H9 (cell line): ENCODE measurements at regions not wholly inside any gene's neighbourhood (a gene's known extent, or its start where the extent isn't known, plus 50 kb on each side); places are given as distances from the start of the nearest gene placed in this dataset.

Experiments
- DNase-seq: peaks from one replicate; pipeline ENCODE4 v3.0.0-alpha.2; 2017
- H2AFZ ChIP-seq: one replicate; pipeline ENCODE4 v1.6.1; 2013; ENCODE audit warnings: mild to moderate bottlenecking, low read length, control low read depth, moderate library complexity
- H2AK5ac ChIP-seq: 2 replicates; pipeline ENCODE4 v1.6.1; 2013; ENCODE audit warnings: low read length, control low read depth, mixed read lengths; ENCODE audit not compliant: insufficient read length
- H2BK120ac ChIP-seq: one replicate; pipeline ENCODE4 v1.6.1; 2013; ENCODE audit warnings: low read depth, mild to moderate bottlenecking, low read length, control low read depth, inconsistent platforms; ENCODE audit not compliant: poor library complexity, severe bottlenecking
- H2BK12ac ChIP-seq: 2 replicates; pipeline ENCODE4 v1.6.1; 2013; ENCODE audit warnings: low read length, control low read depth, mixed read lengths, low read depth; ENCODE audit not compliant: insufficient read length
- H2BK15ac ChIP-seq: 2 replicates; pipeline ENCODE4 v1.6.1; 2013; ENCODE audit warnings: low read depth, low read length, control low read depth
- H2BK20ac ChIP-seq: one replicate; pipeline ENCODE4 v1.6.1; 2013; ENCODE audit warnings: low read depth, mild to moderate bottlenecking, low read length, control low read depth, inconsistent platforms; ENCODE audit not compliant: poor library complexity, severe bottlenecking
- H2BK5ac ChIP-seq: 2 replicates; pipeline ENCODE4 v1.6.1; 2013; ENCODE audit warnings: low read length, control low read depth, mixed read lengths; ENCODE audit not compliant: insufficient read length
- H3K14ac ChIP-seq: 2 replicates; pipeline ENCODE4 v1.6.1; 2013; ENCODE audit warnings: low read length, control low read depth; ENCODE audit not compliant: insufficient read depth
- H3K18ac ChIP-seq: 2 replicates; pipeline ENCODE4 v1.6.1; 2013; ENCODE audit warnings: low read depth, mild to moderate bottlenecking, mixed read lengths, low read length, control low read depth; ENCODE audit not compliant: insufficient read length
- H3K23ac ChIP-seq: 2 replicates; pipeline ENCODE4 v1.6.1; 2013; ENCODE audit warnings: low read length, control low read depth, mixed read lengths, low read depth; ENCODE audit not compliant: insufficient read length
- H3K23me2 ChIP-seq: 2 replicates; pipeline ENCODE4 v1.6.1; 2013; ENCODE audit warnings: low read depth, mild to moderate bottlenecking, mixed read lengths, low read length, control low read depth; ENCODE audit not compliant: insufficient read length, poor library complexity, severe bottlenecking
- H3K27ac ChIP-seq: 2 replicates; pipeline ENCODE4 v1.5.1; 2013; ENCODE audit warnings: low read length, control low read depth, mixed read lengths, low read depth; ENCODE audit not compliant: insufficient read length
- H3K27me3 ChIP-seq: 2 replicates; pipeline ENCODE4 v1.6.1; 2013; ENCODE audit warnings: low read length, control low read depth, inconsistent platforms; ENCODE audit not compliant: insufficient read depth
- H3K4ac ChIP-seq: 2 replicates; pipeline ENCODE4 v1.6.1; 2013; ENCODE audit warnings: low read depth, mild to moderate bottlenecking, control low read depth, inconsistent platforms, low read length, moderate library complexity
- H3K4me1 ChIP-seq: 2 replicates; pipeline ENCODE4 v1.6.1; 2013; ENCODE audit warnings: low read length, control low read depth, inconsistent platforms; ENCODE audit not compliant: insufficient read depth
- H3K4me2 ChIP-seq: 2 replicates; pipeline ENCODE4 v1.6.1; 2013; ENCODE audit warnings: low read length, control low read depth, mixed read lengths; ENCODE audit not compliant: insufficient read length, insufficient read depth
- H3K56ac ChIP-seq: 2 replicates; pipeline ENCODE4 v1.6.1; 2013; ENCODE audit warnings: low read depth, mild to moderate bottlenecking, mixed read lengths, low read length, control low read depth; ENCODE audit not compliant: insufficient read length
- H3K79me1 ChIP-seq: 2 replicates; pipeline ENCODE4 v1.6.1; 2013; ENCODE audit warnings: low read depth, mild to moderate bottlenecking, moderate library complexity, low read length, control low read depth, inconsistent platforms; ENCODE audit not compliant: insufficient read depth, poor library complexity, severe bottlenecking
- H3K79me2 ChIP-seq: 2 replicates; pipeline ENCODE4 v1.6.1; 2013; ENCODE audit warnings: low read length, control low read depth, inconsistent platforms; ENCODE audit not compliant: insufficient read depth
- H3K9ac ChIP-seq: 2 replicates; pipeline ENCODE4 v1.6.1; 2013; ENCODE audit warnings: low read length, control low read depth, mixed read lengths; ENCODE audit not compliant: insufficient read length; ENCODE audit errors: extremely low read depth
- H3K9me3 ChIP-seq: one replicate; pipeline ENCODE4 v1.6.1; 2013; ENCODE audit warnings: low read depth, low read length, inconsistent platforms; ENCODE audit not compliant: control insufficient read depth
- H3T11ph ChIP-seq: one replicate; pipeline ENCODE4 v1.6.1; 2013; ENCODE audit warnings: mild to moderate bottlenecking, low read length, control low read depth, inconsistent platforms
- H4K20me1 ChIP-seq: one replicate; pipeline ENCODE4 v1.6.1; 2013; ENCODE audit not compliant: control insufficient read depth, insufficient read length, insufficient read depth
- H4K5ac ChIP-seq: 2 replicates; pipeline ENCODE4 v1.6.1; 2013; ENCODE audit warnings: low read depth, mild to moderate bottlenecking, mixed read lengths, low read length, control low read depth; ENCODE audit not compliant: insufficient read length
- H4K8ac ChIP-seq: replicated peaks from 2 replicates; pipeline ENCODE4 v1.6.1; 2013; ENCODE audit warnings: low read length, control low read depth, mixed read lengths, low read depth; ENCODE audit not compliant: insufficient read length
- H4K91ac ChIP-seq: 2 replicates; pipeline ENCODE4 v1.6.1; 2013; ENCODE audit warnings: low read depth, mild to moderate bottlenecking, moderate library complexity, mixed read lengths, low read length, control low read depth; ENCODE audit not compliant: insufficient read length
- H3K27ac Mint-ChIP-seq, 3 experiments: 2 replicates in 2 of 3; 3 replicates in 1 of 3; pipeline ENCODE4 v1.8.0; 2020 to 2021; ENCODE audit warnings: mixed read lengths in 3 of 3, mild to moderate bottlenecking in 1 of 3, moderate library complexity in 1 of 3
- H3K27me3 Mint-ChIP-seq: 2 replicates; pipeline ENCODE4 v1.8.0; 2021; ENCODE audit warnings: low read depth, mild to moderate bottlenecking, moderate library complexity, mixed read lengths
- H3K36me3 Mint-ChIP-seq, 3 experiments: 2 replicates in 2 of 3; 3 replicates in 1 of 3; pipeline ENCODE4 v1.8.0; 2020 to 2021; ENCODE audit warnings: low read depth in 3 of 3, mixed read lengths in 3 of 3; ENCODE audit not compliant: insufficient read depth in 1 of 3
- H3K4me1 Mint-ChIP-seq, 2 experiments: 2 replicates each; pipeline ENCODE4 v1.8.0; 2020; ENCODE audit warnings: mixed read lengths in 2 of 2
- H3K4me3 Mint-ChIP-seq, 2 experiments: 2 replicates in 1 of 2; 3 replicates in 1 of 2; pipeline ENCODE4 v1.8.0; 2020 to 2021; ENCODE audit warnings: mild to moderate bottlenecking in 2 of 2, mixed read lengths in 2 of 2, moderate library complexity in 1 of 2
- H3K9me3 Mint-ChIP-seq, 2 experiments: 2 replicates in 1 of 2; 3 replicates in 1 of 2; pipeline ENCODE4 v1.8.0; 2020; ENCODE audit warnings: mild to moderate bottlenecking in 2 of 2, mixed read lengths in 2 of 2, moderate library complexity in 1 of 2
- CTCF ChIP-seq: fragments of 200-600 bp; sonication (generic); conservative IDR thresholded peaks from 3 replicates; pipeline ENCODE4 v1.8.0; 2021; ENCODE audit warnings: antibody characterized with exemption, mild to moderate bottlenecking
- WGBS: extraction: QIAGEN DNeasy Blood & Tissue Kit; methylation state at CpG from one replicate; pipeline ENCODE4 v1.1.7; 2013; ENCODE audit warnings: missing lambda C conversion rate, low lambda C conversion rate, mixed read lengths; ENCODE audit not compliant: insufficient read length; ENCODE audit errors: extremely low coverage; 5-methylcytosine and 5-hydroxymethylcytosine counted together

DNA sequence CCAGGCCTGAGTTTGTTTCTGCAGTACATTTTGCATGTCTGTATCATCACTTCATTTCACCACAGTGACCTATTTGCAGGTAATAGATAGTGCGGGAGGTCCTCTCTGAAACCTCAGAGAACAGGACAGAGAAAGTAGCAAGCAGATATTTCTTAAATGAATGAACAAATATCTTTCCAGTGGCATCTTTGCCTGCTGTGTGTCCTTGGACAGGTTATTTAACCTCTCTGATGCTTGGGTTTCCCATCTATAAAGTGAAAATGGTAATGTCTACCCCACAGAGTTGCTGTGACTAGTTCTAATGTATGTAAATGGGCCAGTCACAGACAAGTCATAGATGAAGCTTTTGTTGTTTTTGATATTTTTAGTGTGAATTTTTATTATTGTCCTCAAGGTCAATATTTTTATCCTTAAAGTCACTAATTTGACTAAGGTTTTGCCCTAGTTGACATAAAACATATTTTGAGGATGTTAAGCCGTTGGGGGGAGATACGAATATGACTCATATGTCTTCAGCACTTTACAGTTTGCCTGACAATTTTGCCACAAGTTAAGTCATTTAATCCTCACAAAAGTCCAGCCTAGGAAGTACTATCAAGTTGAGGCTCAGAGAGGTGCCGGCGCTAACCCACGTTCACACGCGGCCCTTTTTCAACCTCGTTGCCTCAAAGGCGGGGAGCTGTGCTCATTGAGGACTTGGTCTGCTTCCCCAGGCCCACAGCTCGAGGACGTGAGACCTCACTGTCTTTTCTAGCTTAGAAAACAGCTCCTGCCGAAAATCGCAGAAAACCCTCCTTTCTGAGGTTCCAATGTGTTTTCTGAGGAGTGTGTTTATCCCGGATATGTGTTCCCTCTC, 126.7 kb upstream of the STX18 start:
- Mint-ChIP-seq H3K27ac (peak overlapping the region; percentile 71 to 97 (median 97); a peak in 4 of 7 replicates), H3K9me3 (no peaks in the 10 kb centered on the region; a peak in 1 of 5 replicates), H3K4me3 (peak overlapping the region; percentile 51 to 72; a peak in 4 of 5 replicates), H3K4me1 (peaks cover 57 to 65% of the 10 kb centered on the region in 2 experiments), H3K36me3 (peaks cover 0 to 3% (median 0%) of the 10 kb centered on the region in 3 experiments; a peak in 2 of 7 replicates), H3K27me3 (peaks cover 7% of the 10 kb centered on the region; the same call in 1 of the 2 replicates)
- Histone ChIP-seq H2BK12ac (peak overlapping the region; percentile 87), H2BK120ac (no peak overlapping the region), H2BK20ac (no peak overlapping the region), H3K79me1 (no peaks in the 10 kb centered on the region), H2BK15ac (no peak overlapping the region), H2AFZ (no peak overlapping the region), H3K14ac (peak overlapping the region; percentile 60; the same call in 1 of the 2 replicates), H3K23me2 (peaks cover 3% of the 10 kb centered on the region), H2AK5ac (no peak overlapping the region), H3K4ac (no peak overlapping the region), H4K5ac (no peak overlapping the region), H3K9me3 (no peaks in the 10 kb centered on the region), H3T11ph (peak overlapping the region; percentile 55), H3K4me2 (peak overlapping the region; percentile 50), H2BK5ac (no peak overlapping the region), H3K27me3 (no peaks in the 10 kb centered on the region), H3K27ac (peak overlapping the region; percentile 70), H3K23ac (no peak overlapping the region), H3K18ac (peak overlapping the region; percentile 74), H4K91ac (no peak overlapping the region), H3K56ac (no peak overlapping the region), H3K9ac (no peak overlapping the region), H4K8ac (no peak overlapping the region), H3K79me2 (no peaks in the 10 kb centered on the region), H3K4me1 (peaks cover 19% of the 10 kb centered on the region; the same call in 1 of the 2 replicates), H4K20me1 (no peaks in the 10 kb centered on the region)
- no CpG with 5 or more reads among the region's 15 CpGs for WGBS
- no peak for DNase-seq
- no peak for TF ChIP-seq CTCF
